ENCODE measurements at regions not wholly inside any gene's neighbourhood (a gene's known extent, or its start where the extent isn't known, plus 50 kb on each side); places are given as distances from the start of the nearest gene placed in this dataset.

GRCh38 chr20:2236256-2236655, 59.5 kb upstream of the TGM3 start:
- no peak for DNase-seq (ENCODE audit: low read depth in 3 of 3)

DNA sequence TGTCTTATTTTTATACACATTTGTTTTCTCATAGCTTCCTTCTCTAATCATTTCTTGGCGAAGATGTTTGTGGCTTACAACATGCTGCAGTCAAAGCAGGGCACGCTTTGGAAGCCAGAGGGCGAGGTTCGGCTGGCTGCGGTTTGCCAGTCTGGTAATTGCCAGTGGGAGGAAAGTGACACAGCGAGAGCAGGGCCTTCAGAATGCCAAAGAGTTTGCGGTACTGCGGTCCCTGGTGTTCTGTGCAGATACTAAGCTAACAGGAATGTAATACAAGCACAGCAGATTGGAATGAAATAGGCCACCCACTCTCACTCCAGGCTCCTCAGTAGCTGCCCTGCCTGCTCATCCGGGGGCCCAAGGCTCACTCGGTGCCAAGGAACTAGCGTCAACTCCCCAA, 58.7 kb upstream of the TGM3 start:
- no peak for DNase-seq (ENCODE audit: low read depth in 3 of 3)

DNA sequence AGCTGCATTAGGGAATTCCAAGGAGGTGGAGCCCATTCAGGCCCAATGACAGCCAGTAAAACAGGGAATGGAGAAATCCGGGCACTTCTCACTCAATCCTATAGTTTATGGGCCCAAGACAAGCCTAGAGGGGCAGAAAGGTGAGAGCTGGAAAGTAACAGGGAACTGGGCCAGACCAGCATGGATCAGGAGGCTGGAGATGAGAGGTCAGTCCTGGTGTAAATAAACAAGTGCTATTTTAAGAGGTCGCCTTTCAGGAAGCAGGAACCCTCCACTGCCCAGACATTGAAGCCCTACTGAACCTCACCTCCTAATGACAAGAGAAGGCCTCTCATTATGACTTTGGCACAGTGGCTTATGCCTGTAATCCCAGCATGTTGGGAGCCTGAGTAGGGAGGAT, 57.2 kb upstream of the TGM3 start:
- DNase-seq (ENCODE audit: low read depth in 3 of 3): no peak

DNA sequence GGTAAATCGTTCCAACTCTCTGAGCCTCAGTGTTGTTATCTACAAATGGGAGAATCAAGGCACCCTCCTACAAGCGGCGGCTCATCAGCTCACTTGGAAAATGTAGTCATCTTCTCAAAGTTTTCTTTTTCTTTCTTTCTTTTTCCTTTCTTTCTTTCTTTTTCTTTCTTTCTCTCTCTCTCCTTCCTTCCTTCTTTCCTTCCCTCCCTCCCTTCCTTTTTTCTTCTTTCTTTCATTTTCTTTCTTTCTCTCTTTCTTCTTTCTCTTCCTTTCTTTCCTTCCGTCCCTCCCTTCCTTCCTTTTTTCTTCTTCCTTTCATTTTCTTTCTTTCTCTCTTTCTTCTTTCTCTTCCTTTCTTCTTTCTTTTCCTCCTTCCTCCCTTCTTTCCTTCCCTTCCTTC, 55.0 kb upstream of the TGM3 start:
- no peak for DNase-seq (ENCODE audit: low read depth in 3 of 3)

GRCh38 chr20:2242678-2243077, 53.1 kb upstream of the TGM3 start:
- no peak for DNase-seq (ENCODE audit: low read depth in 3 of 3)

DNA sequence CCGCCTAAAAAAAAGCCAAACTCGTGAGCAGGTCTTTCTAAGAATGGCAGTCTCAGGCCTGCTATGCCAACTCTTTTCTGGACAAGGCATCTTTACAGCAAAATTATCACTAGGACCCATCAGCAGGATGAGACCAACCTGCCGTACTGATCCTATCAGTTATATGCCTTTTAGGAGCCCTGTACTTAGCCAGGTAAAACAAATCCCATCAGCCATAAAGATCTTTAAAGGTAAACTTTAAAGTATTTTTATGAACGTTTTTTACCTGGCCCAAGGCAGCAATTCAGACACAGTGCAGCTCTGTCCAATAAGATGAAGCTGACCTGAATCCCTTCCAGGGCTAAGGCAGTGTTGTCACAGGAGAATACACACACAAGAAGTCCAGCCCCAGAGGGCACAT, 51.3 kb upstream of the TGM3 start:
- no peak for DNase-seq (ENCODE audit: low read depth in 3 of 3)

GRCh38 chr20:2244993-2245392, 50.8 kb upstream of the TGM3 start:
- DNase-seq (ENCODE audit: low read depth in 3 of 3): no peak

GRCh38 chr20:2245637-2246036, 50.2 kb upstream of the TGM3 start:
- DNase-seq (ENCODE audit: low read depth in 3 of 3): no peak
